ENCODE measurements at regions not wholly inside any gene's neighbourhood (a gene's known extent, or its start where the extent isn't known, plus 50 kb on each side); places are given as distances from the start of the nearest gene placed in this dataset.

DNA sequence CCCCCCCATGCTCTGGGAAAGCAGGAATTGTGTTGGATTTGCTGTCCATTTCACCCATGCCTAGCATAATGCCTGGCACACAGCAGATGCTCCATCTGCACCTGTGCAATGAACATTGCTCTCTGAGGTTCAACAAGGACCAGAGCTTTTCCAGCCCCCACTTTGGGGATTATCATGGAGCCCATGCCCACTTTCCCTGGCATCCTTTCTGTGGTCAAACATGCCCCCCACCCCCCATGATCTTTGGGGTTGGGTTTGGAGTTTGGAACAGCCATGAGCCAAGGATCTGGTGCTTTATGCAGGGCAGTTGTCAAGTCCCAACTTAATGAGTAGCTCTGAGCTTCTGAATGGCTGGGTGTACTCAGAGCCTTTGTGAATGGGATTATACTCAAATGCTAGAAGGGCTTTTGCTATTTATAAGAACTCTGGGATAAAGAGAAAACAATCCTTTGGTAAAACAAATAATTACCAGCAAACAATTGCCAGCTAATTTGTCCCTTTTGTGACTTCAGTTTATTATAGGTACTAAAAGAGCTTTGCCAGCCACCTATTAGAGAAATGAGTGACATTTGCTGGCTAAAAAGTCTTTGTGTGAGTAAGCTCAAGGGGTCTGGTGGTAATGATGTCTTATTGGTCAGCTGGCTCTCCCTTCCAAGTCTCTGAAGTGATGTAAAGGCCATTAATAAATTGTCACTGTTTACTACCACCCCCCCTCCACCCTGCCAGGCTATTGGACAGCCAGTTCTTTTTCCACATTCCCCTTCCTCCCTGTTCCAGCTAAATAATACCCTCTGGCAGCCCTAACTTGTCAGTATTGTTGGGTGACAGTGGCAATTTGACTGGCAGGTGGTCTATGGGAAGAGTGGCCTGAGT, 182.3 kb downstream of the MACROH2A1 start:
- peak; percentile 31 for DNase-seq

DNA sequence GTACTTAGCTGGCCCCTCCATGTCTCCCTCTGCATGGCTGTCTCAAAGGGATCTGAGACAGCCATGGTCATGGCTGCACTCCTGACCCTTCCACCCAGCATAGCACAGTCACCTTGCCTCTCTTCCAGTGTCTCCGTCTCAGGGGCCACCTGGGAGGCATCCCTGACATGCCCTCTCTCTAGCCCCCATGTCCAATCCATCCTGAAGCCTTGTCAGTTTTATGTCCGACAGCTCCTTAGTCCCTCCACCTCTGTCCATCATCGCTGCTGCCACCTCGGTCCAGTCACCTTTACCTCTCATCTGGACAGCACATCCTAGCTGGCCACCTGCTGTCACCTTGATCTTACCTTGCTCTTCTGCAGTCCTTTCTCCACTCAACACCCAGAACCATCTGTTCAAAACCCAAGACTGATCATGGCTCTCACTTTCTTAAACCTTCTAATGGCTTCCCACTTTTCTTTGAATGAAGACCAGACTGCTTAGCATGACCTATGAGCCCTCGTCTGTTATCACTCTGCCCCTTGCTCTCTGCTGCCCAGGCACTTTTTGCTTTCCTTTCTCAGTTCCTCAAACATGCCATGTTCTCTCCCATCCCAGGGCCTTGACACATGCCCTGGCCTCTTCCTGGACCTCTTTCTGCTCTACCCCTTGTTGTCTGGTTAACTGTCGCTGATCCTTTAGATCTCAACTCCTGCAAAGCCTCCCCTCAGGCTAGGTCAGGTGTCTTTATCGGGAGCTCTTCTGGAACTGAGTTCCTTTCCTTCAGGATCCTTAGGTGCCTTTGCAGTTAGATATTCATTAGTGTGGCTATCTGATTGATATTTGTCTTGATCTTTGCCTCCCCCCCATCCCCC, 181.8 kb upstream of the PITX1 start:
- no peak for DNase-seq

DNA sequence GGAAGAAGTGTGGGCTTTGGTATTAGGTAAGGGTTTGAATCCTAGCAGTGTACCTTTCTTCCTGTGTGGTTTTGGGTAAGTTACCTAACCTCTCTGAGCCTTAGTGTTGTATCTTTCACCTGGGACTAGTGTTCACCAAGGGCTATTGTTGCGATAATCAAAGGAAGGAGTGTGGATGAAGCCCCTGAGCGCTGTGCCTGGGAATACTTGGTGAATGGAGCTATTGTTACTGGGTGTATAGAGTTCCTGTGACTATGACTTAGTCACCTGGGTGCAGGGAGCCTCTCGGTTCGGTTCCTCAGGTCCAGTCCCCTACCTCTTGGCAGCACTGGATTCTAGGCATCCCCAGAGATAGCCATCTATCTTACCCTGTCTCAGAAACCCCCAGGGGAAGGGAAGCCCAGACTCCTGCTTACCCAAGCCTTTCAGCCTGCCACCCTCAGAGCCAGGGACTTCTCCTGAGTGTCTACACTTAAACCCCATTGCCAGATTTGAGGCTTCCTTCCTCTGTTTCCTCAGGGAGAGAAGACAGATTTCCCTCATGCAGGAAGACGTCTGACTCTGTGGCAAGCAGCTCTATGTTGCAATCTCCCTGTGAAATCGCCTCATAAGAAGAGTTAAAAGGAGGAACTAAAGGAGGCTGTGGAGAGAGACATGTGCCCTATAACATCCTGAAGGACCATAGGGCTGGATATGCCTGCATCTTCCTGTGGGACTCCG, 181.0 kb upstream of the PITX1 start:
- DNase-seq, result no peak

DNA sequence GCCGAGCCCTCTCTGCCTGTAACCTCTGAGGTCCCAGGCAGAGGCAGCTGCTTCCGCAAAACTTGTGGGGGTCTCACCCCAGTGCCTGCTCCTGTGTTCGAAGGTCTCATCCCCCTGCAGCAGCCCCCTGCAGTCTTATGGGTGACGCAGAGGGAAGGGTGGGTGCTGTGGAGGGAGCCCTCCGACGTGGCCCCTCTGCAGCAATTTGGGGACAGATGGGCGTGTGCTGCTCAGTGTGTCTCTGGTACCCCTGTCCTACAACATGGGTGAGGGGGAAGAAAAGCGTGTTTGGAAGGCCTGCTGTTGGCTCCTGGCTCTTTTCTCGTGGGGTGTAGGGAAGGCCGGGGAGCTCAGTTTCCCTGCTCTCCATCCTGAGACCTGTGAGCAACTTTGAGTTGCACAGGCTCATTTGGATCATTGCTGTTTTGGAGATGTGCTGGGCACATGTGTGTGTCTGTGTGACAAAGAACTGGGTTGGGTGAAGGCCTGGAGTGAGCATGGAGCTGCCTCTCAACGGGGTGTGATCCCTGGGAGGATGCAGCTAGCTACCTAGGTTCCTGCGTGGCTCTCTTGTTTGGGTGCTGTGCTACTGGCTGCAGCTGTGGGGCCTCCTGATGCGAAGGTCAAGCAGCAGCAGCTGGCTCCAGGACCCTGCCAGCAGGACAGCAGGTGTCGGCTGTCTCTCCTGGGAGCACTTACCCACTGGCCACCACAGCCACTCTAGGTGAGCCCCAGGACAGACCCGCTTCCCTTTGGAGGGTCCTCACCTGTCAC, 179.6 kb upstream of the PITX1 start:
- peak; percentile 36 for DNase-seq

DNA sequence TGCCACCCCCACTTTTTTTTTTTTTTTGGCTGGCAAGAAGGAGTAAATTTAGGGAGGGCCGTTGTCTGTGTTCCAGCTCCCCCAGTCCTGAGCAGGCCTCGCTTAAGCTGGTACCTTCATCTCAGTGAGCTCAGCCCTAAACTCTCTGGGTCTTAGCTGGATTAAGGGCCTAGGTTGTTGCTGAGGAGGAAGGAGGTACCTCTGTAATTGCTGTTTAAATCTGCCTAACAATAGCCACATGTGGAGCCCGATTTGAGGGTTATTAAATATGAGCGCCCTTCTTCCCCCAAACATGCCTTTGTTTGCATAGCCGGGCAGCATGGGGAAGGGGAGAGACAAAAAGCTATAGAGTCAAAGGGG, 179.0 kb upstream of the PITX1 start:
- peak; percentile 22 for DNase-seq

DNA sequence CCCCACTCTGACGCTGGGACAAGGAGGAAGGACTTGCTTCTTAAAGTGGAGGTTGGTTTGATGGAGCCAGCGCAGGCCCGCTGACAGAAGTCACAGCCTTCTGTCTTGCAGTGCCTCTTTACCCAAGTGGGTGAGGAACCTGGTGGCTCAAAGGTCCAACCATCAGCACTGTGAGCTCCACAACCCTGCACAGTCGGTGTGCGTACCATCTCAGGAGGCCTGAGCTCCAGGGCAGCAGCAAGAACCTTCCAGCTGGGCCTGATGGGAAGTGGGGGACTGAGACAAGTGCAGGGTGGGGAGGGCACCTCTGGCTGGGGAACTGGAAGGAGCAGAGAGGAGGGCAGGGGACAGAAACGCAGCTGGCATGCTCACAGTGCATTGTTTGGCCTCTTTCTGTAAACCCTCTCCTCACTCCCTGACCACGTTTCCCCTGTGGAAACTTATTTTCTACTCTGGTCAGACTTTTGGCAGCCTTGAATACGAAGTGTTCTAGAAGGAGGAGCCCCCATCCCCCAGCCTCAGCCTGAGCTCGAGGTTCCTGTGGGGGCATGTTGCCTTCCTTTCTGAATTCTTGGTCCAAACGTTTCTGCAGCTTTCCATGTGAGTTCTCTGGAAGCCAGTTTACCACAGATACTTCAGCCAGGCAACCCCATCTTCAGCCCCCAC, 178.5 kb upstream of the PITX1 start:
- no peak for DNase-seq

DNA sequence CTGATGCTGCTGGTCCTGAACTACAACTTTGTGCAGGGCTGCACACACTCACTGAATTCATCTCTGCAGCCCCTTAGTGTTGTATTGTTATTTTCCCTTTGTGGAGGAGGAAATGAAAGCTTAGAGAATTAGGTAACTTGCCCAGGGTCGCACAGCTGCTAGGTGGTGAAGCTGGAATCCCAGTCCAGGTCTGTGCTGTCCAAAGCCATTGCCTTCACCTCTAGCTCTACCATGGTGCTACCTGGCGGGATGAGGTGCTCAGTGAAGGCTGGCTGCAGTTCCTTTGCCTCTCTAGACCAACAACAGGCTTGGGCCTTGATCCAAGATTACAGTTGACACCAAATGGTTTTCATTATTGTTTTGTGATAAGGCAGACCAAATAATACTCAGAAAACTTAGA, 177.8 kb upstream of the PITX1 start:
- no peak for DNase-seq

DNA sequence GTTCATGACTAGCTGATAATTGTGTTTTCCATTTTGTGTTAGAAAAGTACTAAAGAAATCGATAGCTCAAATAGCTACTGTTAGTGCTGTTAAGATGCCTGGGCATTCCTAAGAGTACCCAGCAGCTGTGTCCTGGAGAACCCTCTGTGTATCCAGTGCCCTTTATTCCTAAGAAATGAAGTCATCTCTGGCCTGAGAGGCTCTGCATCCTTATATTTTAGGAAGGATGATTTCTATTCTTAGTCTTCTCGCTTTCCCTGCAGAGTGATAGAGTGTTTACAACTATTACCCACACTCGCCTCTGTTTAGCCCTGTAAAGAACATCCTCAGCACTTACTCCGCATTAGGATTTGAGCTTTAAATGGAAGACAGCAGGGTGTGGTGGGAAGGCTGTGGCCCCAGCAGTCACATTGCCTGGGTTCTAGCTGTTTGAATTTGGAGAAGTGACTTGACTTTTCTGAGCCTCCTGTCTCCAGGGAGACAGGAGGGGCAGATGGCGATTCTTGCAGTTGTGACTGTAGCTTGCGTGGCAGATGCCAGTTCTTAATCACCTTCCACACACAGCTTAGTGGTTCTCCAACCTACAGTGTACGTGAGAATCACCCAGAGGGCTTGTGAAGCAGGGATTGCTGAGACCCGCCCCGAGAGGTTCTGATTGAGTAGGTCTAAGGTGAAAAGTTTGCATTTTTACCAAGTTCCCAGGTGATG, 177.2 kb upstream of the PITX1 start:
- no peak for DNase-seq

DNA sequence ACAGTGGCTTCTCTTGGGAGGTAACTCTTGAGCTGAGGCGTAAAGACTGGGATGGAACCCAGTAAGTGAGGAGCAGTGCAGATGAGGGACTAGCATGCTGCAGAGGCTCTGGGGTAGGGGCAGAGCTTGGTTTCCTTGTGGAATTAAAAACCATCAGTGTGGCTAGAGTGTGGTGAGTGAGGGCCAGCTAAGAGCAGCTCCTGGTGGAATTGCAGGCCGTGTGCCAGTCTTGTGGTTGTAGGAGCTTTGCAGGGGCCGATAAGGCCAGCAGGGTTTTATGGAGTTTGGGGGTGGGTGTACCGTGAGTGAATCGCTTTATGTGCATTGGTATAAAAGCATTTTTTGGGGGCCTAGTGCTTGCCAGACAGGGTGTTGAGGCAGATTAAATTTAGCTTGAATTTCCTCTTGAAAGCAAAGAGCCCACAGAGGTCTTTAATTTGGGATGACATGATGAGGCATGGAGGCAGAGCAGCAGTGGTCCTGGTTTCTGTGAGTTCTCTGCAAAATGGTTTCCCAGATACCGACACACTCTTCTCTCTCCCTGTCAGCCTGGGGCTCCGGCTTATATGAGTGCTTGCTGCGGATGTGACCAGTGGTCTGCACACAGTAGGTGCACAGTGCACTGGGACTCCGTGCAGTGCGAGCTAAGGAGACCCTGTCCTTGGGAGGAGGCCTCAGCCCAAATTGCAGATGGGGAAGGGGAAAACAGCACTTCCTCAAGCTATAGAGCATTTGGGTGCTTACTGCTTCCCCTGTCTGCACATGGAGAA, 176.4 kb upstream of the PITX1 start:
- no peak for DNase-seq

DNA sequence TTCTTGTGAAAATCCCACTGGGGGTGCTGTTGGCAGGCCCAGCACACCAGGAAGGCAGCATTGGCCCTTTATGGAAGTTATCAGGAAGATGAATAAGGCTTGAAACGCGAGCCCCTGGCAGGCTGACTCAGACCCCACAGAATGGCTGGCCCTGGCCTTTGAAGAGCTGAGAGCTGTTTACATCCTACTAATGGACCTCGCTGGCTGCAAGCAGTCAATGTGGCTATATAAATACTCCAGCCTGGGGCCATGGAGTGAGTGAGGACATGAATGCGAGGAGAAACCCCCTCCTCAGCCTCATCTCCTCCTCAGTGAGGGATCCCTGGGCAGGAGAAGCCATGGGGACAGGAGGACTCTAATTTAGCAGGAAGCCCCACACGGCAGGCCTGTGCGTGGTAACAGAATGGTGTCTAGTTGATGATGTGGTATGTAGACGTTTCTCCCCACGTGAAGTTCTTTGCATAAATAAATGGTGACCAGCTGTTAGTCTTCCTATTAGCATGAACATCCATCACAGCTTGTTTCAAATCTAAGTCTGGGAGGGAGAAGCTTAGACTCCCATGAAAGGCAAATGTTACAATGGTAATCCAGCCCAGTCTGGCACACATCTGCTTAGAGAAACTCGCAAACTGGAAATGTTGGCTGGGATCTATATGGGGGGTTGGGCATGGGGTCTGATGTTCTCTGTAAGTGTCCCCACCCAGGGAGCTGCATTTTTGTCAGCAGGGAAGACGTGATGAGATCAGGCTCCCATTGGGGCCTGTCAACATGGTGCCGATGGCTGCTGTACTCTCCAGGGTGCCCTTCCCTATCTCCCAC, 175.1 kb upstream of the PITX1 start:
- DNase-seq, result no peak

DNA sequence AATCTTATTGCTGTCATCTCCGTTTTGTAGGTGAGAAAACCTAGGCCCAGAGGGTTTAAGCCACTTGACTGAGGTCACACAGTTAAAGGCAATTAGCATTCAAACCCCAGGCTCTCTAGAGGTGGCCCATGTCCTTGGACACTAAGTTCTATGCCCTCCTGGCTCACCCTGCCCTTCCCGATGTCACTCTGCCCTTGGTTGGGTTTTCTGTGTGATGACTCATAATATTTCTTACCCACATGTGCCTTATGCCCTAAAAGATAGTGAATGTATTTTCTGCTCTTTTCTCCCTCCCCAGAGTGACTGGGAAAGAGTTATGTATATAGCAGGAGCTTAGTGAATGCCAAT, 174.5 kb upstream of the PITX1 start:
- DNase-seq, result no peak

DNA sequence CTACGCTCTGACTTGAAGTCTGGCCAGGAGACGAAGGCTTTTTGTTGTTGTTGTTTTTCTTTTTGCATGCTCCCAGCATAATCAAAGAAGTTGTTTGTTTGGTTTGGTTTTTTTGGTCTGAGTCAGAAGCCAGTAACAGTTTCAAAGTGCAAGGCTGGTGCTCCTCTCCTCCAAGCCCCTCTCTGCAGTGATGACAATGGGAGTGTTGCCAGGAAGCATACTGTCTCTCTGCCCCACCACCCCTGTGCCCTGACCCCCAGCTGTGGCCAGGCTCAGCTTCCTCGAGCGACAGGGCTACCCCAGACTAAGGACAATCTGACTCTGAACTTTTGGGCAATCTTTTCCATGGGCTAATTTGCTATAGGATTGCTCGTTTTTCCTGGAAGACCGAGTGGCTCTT, 173.8 kb upstream of the PITX1 start:
- no peak for DNase-seq

DNA sequence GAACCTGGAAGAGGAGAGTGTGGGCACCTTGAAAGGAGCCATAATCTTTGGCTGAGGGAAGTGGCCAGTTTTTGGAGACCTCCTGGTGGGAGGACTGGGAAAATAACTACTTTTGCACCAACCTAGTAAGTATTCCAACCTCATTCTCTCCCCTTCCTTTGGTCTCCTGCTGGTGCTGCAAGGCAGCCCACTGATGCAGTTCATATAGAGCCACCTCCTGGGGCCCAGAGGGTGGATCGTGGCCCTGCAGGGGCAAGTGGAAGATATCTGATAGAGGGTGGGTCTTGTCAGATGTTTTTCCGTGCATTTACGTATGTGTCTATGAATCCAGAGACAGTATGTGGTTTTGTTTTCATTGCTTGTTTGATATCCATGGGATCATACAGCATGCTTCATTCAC, 172.8 kb upstream of the PITX1 start:
- no peak for DNase-seq

DNA sequence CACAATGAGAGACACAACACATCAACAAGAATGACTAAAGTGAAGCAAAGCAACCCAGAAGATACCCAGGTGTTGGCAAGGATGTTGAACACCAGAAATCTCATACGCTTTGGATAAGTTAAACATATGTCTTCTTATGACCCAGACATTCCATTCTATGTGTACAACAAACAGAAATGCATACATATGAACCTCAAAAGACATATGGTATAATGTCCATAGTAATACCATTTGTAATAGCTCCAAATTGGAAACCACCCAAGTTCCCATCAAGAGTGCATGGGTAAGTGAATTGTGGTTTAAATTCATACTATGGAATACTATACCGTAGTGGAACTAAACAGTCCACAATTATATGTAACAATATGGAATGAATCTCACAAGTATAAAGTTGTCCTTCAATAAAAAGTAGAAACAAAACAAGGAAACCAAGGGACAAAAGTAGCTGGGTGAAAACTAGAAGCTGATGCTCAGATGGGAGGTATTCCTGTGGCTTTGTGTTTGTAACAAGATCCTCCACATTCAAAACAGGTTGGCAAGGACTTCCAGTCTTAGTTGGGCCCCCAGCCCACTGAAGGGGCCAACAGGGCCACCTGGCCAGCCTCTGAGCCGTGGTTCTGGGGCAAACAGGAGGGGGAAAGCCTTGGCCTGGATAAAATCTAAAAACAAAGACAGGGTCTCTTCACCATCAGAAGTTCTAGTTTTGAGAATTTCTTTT, 171.8 kb upstream of the PITX1 start:
- no peak for DNase-seq

DNA sequence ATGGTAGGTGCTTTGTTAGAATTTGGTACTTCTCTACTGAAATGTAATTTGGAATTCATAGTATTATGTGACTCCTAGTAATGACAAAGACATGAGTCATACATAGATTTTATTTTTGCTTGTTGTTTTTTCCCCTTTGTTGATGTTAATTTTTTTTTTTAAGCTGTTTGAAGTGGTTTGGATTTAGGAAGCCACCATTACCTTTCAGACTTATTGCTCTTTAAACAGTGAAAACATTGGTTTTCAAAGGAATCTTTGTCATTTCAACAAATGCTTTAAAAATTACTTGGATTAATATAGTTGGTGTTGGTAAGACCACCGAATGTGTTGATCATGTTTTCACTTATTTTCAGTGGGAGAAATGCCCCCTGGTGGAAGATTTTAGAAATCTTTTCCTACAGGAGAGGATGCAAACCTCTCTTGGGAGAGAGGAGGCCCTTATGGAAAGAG, 170.1 kb upstream of the PITX1 start:
- peak; percentile 16 for DNase-seq

DNA sequence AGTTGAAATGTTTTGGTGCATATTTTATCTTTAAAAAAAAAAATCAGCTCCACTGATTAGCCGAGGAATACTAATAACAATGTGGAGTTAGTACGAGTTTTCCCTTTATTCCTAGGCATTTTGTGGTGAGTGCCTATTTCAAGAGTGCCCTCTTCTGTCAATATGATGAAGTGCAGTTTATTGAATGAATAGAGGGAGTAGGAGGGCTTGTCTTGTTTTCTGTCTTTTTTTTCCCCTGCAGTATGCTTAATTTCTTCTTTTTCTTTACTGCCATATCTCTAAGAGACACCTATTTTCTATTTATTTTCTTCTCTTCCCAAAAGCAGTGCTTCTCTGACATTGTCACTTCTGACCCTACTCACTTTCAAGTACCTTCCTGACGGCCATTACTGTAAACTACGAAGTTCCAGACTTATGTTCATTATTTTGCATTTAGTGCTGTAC, 169.6 kb upstream of the PITX1 start:
- peak; percentile 20 for DNase-seq

DNA sequence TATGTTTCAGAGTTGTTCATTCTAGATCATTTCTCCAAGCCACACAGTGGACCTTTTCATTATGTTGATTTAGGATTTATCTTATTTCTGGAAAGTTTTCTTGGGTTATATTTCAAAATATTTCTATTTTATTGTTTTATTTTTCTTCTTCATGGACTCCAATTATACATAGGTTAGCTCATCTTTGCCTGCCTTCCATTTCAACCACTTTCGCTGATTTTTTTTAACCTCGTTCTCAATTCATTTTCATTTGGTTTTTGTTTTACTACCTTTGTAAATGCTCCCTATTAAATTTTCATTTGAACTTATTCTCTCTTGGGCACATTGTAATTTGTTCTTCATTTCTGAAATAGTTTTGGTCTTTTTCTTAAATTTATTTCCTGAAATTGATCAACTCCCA, 169.0 kb upstream of the PITX1 start:
- DNase-seq, result no peak

DNA sequence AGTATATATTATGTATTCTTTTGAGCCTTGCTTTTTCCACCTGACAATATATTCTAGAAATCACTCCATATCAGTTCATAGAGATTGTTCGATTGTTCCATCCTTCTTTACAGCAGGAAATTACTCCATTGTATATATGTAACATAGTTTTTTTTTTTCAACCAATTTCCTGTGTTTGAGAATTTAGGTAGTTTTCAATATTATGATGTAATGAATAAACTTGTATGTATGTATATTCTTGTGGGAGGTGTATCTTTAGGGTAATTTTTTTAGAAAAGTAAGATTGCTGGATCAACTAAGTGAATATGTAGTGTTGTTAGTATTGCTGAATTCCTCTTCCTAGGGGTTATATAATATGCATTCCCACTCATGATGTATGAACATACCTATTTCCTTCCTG, 165.9 kb upstream of the PITX1 start:
- DNase-seq, result no peak

DNA sequence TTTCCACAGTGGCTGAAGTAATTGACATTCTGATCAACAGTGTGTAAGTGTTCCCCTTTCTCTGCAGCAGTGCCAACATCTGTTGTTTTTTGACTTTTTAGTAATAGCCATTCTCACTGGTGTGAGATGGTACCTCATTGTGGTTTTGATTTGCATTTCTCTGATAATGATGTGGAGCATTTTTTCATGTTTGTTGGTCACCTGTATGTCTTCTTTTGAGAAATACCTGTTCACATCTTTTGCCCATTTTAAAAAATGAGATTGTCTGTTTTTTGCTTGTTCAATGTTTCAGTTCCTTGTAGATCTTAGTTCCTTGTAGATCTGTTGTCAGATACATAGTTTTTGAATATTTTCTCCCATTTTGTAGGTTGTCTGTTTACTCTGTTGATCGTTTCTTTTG, 162.5 kb upstream of the PITX1 start:
- DNase-seq, result no peak

All from COR-L47 (cell line).